Endothelial cell of umbilical vein (primary cell): ENCODE measurements at regions not wholly inside any gene's neighbourhood (a gene's known extent, or its start where the extent isn't known, plus 50 kb on each side); places are given as distances from the start of the nearest gene placed in this dataset.

Experiments used
- BruUV-seq: library from RNA; stranded (reverse); fragments of 400-500 nt; replicated peaks from 2 replicates; lab custom pipeline; 2021; lab: Mats Ljungman, UMichigan
- CTCF ChIA-PET: fragments of 300-600, 350-600 bp; sonication (Branson Sonifier 250); formaldehyde crosslinking; loops from one replicate; lab custom pipeline; 2021; ENCODE audit warnings: antibody characterized with exemption, inconsistent platforms; lab: Charles Lee
- POLR2A ChIA-PET: fragments of 300-600, 350-600 bp; sonication (Branson Sonifier 250); formaldehyde crosslinking; loops from one replicate; lab custom pipeline; 2021; ENCODE audit warnings: antibody characterized with exemption, inconsistent platforms; lab: Charles Lee
- DNase-seq: peaks from one replicate; pipeline ENCODE4 v3.0.0-alpha.2; 2011; ENCODE audit warnings: low read depth, low spot score
- FAIRE-seq: peaks from 2 replicates; lab custom pipeline; 2011; peaks lifted over from hg19 to GRCh38; lab: Jason Lieb, UNC
- H2AFZ ChIP-seq: 2 replicates; pipeline ENCODE4 v1.6.0; 2012; ENCODE audit warnings: low read depth, low read length, control low read depth, inconsistent platforms
- H3K27ac ChIP-seq: 2 replicates; pipeline ENCODE4 v1.5.1; 2011; ENCODE audit warnings: low read depth, mild to moderate bottlenecking, control low read depth, low read length, moderate library complexity; ENCODE audit not compliant: insufficient read depth
- H3K27me3 ChIP-seq, 2 experiments: 2 replicates each; pipeline versions ENCODE4 v1.6.0 to v1.6.1; 2011; ENCODE audit warnings: low read length in 2 of 2, mixed read lengths in 1 of 2; ENCODE audit not compliant: control insufficient read depth in 2 of 2, insufficient read depth in 2 of 2
- H3K36me3 ChIP-seq, 2 experiments: 2 replicates in 1 of 2; 3 replicates in 1 of 2; pipeline ENCODE4 v1.5.1; 2011; ENCODE audit warnings: low read length in 2 of 2, mild to moderate bottlenecking in 1 of 2, moderate library complexity in 1 of 2; ENCODE audit not compliant: control insufficient read depth in 2 of 2, insufficient read depth in 2 of 2; ENCODE audit errors: extremely low read depth in 1 of 2
- H3K4me1 ChIP-seq: 3 replicates; pipeline ENCODE4 v1.5.1; 2011; ENCODE audit warnings: mild to moderate bottlenecking, low read length; ENCODE audit not compliant: control insufficient read depth, insufficient read depth; ENCODE audit errors: extremely low read depth
- H3K4me2 ChIP-seq: 2 replicates; pipeline ENCODE4 v1.6.1; 2011; ENCODE audit warnings: low read length, control low read depth, mixed read lengths; ENCODE audit not compliant: insufficient read depth
- H3K4me3 ChIP-seq, 3 experiments: fragments of 200-600 bp in 1 of 3; sonication (generic), shearing (Covaris generic) in 1 of 3; replicated peaks in 1 of 3; 2 replicates each; pipeline ENCODE4 v1.5.1; 2011 to 2016; ENCODE audit warnings: control low read depth in 3 of 3, low read length in 3 of 3, mild to moderate bottlenecking in 2 of 3, inconsistent platforms in 1 of 3, low read depth in 1 of 3, moderate library complexity in 1 of 3; ENCODE audit not compliant: insufficient read depth in 1 of 3
- H3K79me2 ChIP-seq: 2 replicates; pipeline ENCODE4 v1.6.0; 2012; ENCODE audit warnings: low read length, inconsistent platforms; ENCODE audit not compliant: control insufficient read depth, insufficient read depth
- H3K9ac ChIP-seq: replicated peaks from 2 replicates; pipeline ENCODE3; 2011; ENCODE audit warnings: low read length, control low read depth; ENCODE audit not compliant: insufficient read depth; ENCODE audit errors: extremely low read depth
- H3K9me1 ChIP-seq: replicated peaks from 3 replicates; pipeline ENCODE4 v1.6.0; 2011; ENCODE audit warnings: mild to moderate bottlenecking, low read length; ENCODE audit not compliant: control insufficient read depth, insufficient read depth; ENCODE audit errors: extremely low read depth
- H3K9me3 ChIP-seq: replicated peaks from 2 replicates; pipeline ENCODE4 v1.5.1; 2012; ENCODE audit warnings: low read length, inconsistent platforms; ENCODE audit not compliant: control insufficient read depth, insufficient read depth
- H4K20me1 ChIP-seq: replicated peaks from 2 replicates; pipeline ENCODE3; 2011; ENCODE audit warnings: mild to moderate bottlenecking, low read length; ENCODE audit not compliant: control insufficient read depth, insufficient read depth; ENCODE audit errors: extremely low read depth
- CTCF ChIP-seq, 2 donors: IDR thresholded peaks; 1 replicate in 1 of 2; 2 replicates in 1 of 2; pipeline ENCODE4 v1.5.1; 2011; ENCODE audit warnings: low read length in 2 of 2, mild to moderate bottlenecking in 2 of 2, moderate library complexity in 2 of 2, control low read depth in 1 of 2, inconsistent platforms in 1 of 2, low read depth in 1 of 2; ENCODE audit not compliant: insufficient read depth in 1 of 2; ENCODE audit errors: extremely low read depth in 1 of 2
- EZH2 ChIP-seq: IDR thresholded peaks from 2 replicates; pipeline ENCODE4 v1.6.1; 2012; ENCODE audit warnings: borderline replicate concordance, low read depth, mild to moderate bottlenecking, moderate library complexity, low read length, inconsistent platforms; ENCODE audit not compliant: severe bottlenecking
- FOS ChIP-seq: IDR thresholded peaks from 2 replicates; pipeline ENCODE4 v1.6.1; 2011; ENCODE audit warnings: mild to moderate bottlenecking, low read length, moderate library complexity, borderline replicate concordance; ENCODE audit not compliant: insufficient read depth
- GATA2 ChIP-seq: IDR thresholded peaks from 2 replicates; pipeline ENCODE4 v1.7.0; 2011; ENCODE audit warnings: low read depth, mild to moderate bottlenecking, moderate library complexity, mixed read lengths, low read length; ENCODE audit not compliant: insufficient read length, insufficient read depth
- JUN ChIP-seq: IDR thresholded peaks from 2 replicates; pipeline ENCODE4 v1.6.1; 2011; ENCODE audit warnings: borderline replicate concordance, low read depth; ENCODE audit not compliant: insufficient read length, insufficient read depth
- MAX ChIP-seq: IDR thresholded peaks from 2 replicates; pipeline ENCODE4 v1.6.1; 2011; ENCODE audit not compliant: insufficient read depth, insufficient read length
- MYC ChIP-seq: IDR thresholded peaks from one replicate; pipeline ENCODE4 v1.6.1; 2011; ENCODE audit warnings: mild to moderate bottlenecking, low read depth, low read length
- POLR2A ChIP-seq: IDR thresholded peaks from 2 replicates; pipeline ENCODE4 v1.6.1; 2012; ENCODE audit warnings: low read depth, mild to moderate bottlenecking, control low read depth, low read length
- POLR2AphosphoS5 ChIP-seq: IDR thresholded peaks from 2 replicates; pipeline ENCODE4 v1.6.1; 2012; ENCODE audit warnings: low read depth, mild to moderate bottlenecking, control low read depth, low read length, moderate library complexity; ENCODE audit not compliant: insufficient read depth
- dilution Hi-C: fragments of 300-500 bp; cut with MboI; formaldehyde crosslinking; loops from one replicate; pipeline ENCODE4 v1.15.0; 2019; ENCODE audit warnings: low sequenced_read_pairs; ENCODE audit not compliant: extremely low pct_ligation_motif_present
- intact Hi-C: fragments of 100-400 bp; cut with micrococcal nuclease; formaldehyde crosslinking; loops from one replicate; pipeline ENCODE4 v1.10.0; 2022

- DNase-seq (no peak), FAIRE-seq (no peak)
- dilution Hi-C loops: no loop called here
- Histone ChIP-seq H2AFZ (no peak overlapping the region), H3K27ac (no peak overlapping the region), H3K9ac (no peak overlapping the region), H3K4me3 (no peak overlapping the region), H3K27me3 (no peaks in the 10 kb centered on the region), H3K4me2 (no peak overlapping the region), H4K20me1 (no peaks in the 10 kb centered on the region), H3K4me1 (peaks cover 3% of the 10 kb centered on the region), H3K9me1 (no peaks in the 10 kb centered on the region), H3K36me3 (no peaks in the 10 kb centered on the region), H3K79me2 (no peaks in the 10 kb centered on the region), H3K9me3 (no peaks in the 10 kb centered on the region)
- TF ChIP-seq JUN: no peak
- ChIA-PET CTCF (interaction anchor here (1.1 kb wide), 1 partner anchor 28 kb away, joined by 3 read pairs; no protein-coding TSS in a partner anchor), POLR2A (no interaction called here)
- BruUV-seq: no TSS peak
- intact Hi-C loops: no loop called here
Observed at GRCh38 chr7:46484906-46485305, 563.8 kb upstream of the IGFBP3 start.

DNA sequence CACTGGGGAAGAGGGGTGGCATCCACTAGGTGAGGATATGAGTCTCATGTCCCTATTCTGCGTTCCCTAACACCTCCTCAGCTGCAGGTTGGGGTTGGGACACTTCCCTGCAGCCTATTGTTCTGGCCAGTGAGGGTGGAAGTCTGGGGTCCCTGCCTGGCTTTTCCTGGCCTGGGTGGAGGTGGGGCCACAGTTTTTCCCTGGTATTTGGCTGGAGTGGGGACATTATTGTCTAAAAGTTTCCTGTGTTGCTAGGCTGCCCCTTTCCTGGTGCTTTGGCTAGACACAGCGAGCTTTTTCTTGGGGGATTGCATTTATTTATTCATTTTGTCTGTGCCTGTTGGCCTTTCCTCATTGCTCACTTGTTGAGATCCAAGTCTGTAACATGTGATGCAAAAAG, 559.5 kb upstream of the IGFBP3 start:
- CTCF ChIA-PET: interaction anchor here (0.6 kb wide), 1 partner anchor 24 kb away, joined by 3 read pairs; no protein-coding TSS in a partner anchor
- Histone ChIP-seq H3K27me3 (no peaks in the 10 kb centered on the region), H3K4me3 (no peak overlapping the region), H3K4me2 (no peak overlapping the region), H3K27ac (no peak overlapping the region), H3K9me3 (no peaks in the 10 kb centered on the region), H3K36me3 (no peaks in the 10 kb centered on the region), H3K9me1 (no peaks in the 10 kb centered on the region), H4K20me1 (no peaks in the 10 kb centered on the region), H3K79me2 (no peaks in the 10 kb centered on the region), H3K4me1 (no peaks in the 10 kb centered on the region), H2AFZ (no peak overlapping the region), H3K9ac (no peak overlapping the region)
- intact Hi-C loops (no loop called here), dilution Hi-C loops (no loop called here)
- DNase-seq (peak; percentile 70), FAIRE-seq (no peak)
- no TSS peak for BruUV-seq
- TF ChIP-seq POLR2AphosphoS5 (no peak), MYC (no peak), JUN (no peak), FOS (no peak), MAX (no peak), EZH2 (no peak), GATA2 (no peak), POLR2A (no peak), CTCF (IDR thresholded peaks at IDR 0.05; ENCODE audit: extremely low read depth in 1 of 2, insufficient read depth in 1 of 2, low read depth in 1 of 2, low read length in 2 of 2) (no peak)
- POLR2A ChIA-PET: no interaction called here
